Gastrocnemius medialis (tissue), 4 donors: ENCODE measurements at regions not wholly inside any gene's neighbourhood (a gene's known extent, or its start where the extent isn't known, plus 50 kb on each side); places are given as distances from the start of the nearest gene placed in this dataset.

ENCODE experiments used
- ATAC-seq, 2 donors: fragments of 150-250 bp; one replicate each; pipeline ENCODE4 v1.9.1; 2016
- DNase-seq, 2 donors: peaks; one replicate each; pipeline ENCODE4 v3.0.0-alpha.2; 2019
- H3K27ac ChIP-seq, 4 donors: fragments of 200-600 bp; sonication (generic); 1 replicate in 1 of 4; 2 replicates in 3 of 4; pipeline ENCODE4 v1.5.1; 2016 to 2018; ENCODE audit warnings: mild to moderate bottlenecking in 2 of 4, moderate library complexity in 1 of 4
- H3K27me3 ChIP-seq, 3 donors: fragments of 200-600 bp; sonication (generic) in 2 of 3; 1 replicate in 1 of 3; 2 replicates in 2 of 3; pipeline versions ENCODE4 v1.5.1 to v1.6.0; 2016 to 2019; ENCODE audit warnings: mild to moderate bottlenecking in 1 of 3, moderate library complexity in 1 of 3
- H3K36me3 ChIP-seq, 2 donors: fragments of 200-600 bp; sonication (generic) in 1 of 2; one replicate each; pipeline ENCODE4 v1.5.1; 2017 to 2018
- H3K4me1 ChIP-seq, 2 donors: fragments of 200-600 bp; sonication (generic) in 1 of 2; one replicate each; pipeline ENCODE4 v1.5.1; 2016 to 2017; ENCODE audit warnings: mild to moderate bottlenecking in 2 of 2
- H3K4me3 ChIP-seq, 4 donors: fragments of 200-600 bp; sonication (generic) in 3 of 4; 1 replicate in 1 of 4; 2 replicates in 3 of 4; pipeline ENCODE4 v1.5.1; 2016 to 2019; ENCODE audit warnings: mild to moderate bottlenecking in 2 of 4
- H3K9me3 ChIP-seq, 3 donors: fragments of 200-600 bp; sonication (generic) in 2 of 3; 1 replicate in 1 of 3; 2 replicates in 2 of 3; pipeline ENCODE4 v1.5.1; 2016 to 2019
- POLR2A ChIP-seq, 2 donors: fragments of 450-650 bp; IDR thresholded peaks; one replicate each; pipeline ENCODE4 v1.6.1; 2017; ENCODE audit warnings: antibody characterized with exemption in 2 of 2, mild to moderate bottlenecking in 2 of 2, moderate library complexity in 2 of 2
- in situ Hi-C, 4 donors: fragments of 200-750 bp; cut with MboI; loops; one replicate each; pipeline versions ENCODE4 v1.15.0 to v1.8.0; 2017; ENCODE audit warnings: low sequenced_read_pairs in 4 of 4
- intact Hi-C: fragments of 100-400 bp; cut with DNase I; formaldehyde crosslinking; loops from one replicate; pipeline ENCODE4 v1.15.1; 2023; ENCODE audit warnings: low total_unique reads
- TF ChIP-seq, protein P1 (sequence below), 5 experiments: fragments of 450-650 bp in 3 of 5; fragments of 200-600 bp in 2 of 5; sonication (generic) in 2 of 5; IDR thresholded peaks in 4 of 5; conservative IDR thresholded peaks in 1 of 5; 1 replicate in 4 of 5; 2 replicates in 1 of 5; pipeline ENCODE4 v1.5.1; 2016 to 2019; ENCODE audit warnings: antibody characterized with exemption in 5 of 5, mild to moderate bottlenecking in 3 of 5, moderate library complexity in 3 of 5

DNA sequence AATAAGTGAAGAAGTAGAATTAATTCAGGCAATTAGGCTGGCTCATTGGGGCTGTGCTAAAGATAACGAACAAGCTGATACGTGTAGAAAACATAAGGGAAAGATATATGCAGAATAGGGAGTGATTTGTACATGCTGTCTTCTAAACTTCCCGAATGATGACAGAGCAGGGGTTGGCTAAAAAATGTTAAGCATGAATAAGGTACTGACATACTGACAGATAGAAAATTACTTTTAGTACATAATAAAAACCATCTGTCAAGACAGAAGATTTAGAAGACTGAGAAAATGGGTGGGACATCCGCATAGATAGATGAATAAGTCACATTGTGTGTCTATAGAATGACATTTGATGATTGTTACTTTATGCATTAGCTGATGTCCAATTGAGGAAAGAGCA is 158.8 kb upstream of the ZNF804B start:
- H3K9me3 ChIP-seq: no peaks in the 10 kb centered on the region
- H3K4me1 ChIP-seq: no peaks in the 10 kb centered on the region
- intact Hi-C loops: no loop called here
- H3K4me3 ChIP-seq: no peak overlapping the region
- DNase-seq (no peak), ATAC-seq (no peak)
- H3K27me3 ChIP-seq: no peaks in the 10 kb centered on the region
- no peaks in the 10 kb centered on the region for H3K36me3 ChIP-seq
- no peak overlapping the region for H3K27ac ChIP-seq
- TF ChIP-seq, protein P1, sequence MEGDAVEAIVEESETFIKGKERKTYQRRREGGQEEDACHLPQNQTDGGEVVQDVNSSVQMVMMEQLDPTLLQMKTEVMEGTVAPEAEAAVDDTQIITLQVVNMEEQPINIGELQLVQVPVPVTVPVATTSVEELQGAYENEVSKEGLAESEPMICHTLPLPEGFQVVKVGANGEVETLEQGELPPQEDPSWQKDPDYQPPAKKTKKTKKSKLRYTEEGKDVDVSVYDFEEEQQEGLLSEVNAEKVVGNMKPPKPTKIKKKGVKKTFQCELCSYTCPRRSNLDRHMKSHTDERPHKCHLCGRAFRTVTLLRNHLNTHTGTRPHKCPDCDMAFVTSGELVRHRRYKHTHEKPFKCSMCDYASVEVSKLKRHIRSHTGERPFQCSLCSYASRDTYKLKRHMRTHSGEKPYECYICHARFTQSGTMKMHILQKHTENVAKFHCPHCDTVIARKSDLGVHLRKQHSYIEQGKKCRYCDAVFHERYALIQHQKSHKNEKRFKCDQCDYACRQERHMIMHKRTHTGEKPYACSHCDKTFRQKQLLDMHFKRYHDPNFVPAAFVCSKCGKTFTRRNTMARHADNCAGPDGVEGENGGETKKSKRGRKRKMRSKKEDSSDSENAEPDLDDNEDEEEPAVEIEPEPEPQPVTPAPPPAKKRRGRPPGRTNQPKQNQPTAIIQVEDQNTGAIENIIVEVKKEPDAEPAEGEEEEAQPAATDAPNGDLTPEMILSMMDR (IDR thresholded peaks at IDR 0.05 in 4 of 5, conservative IDR thresholded peaks at IDR 0.05 in 1 of 5): no peak
- TF ChIP-seq POLR2A (IDR thresholded peaks at IDR 0.05): no peak
- in situ Hi-C loops: no loop called here

DNA sequence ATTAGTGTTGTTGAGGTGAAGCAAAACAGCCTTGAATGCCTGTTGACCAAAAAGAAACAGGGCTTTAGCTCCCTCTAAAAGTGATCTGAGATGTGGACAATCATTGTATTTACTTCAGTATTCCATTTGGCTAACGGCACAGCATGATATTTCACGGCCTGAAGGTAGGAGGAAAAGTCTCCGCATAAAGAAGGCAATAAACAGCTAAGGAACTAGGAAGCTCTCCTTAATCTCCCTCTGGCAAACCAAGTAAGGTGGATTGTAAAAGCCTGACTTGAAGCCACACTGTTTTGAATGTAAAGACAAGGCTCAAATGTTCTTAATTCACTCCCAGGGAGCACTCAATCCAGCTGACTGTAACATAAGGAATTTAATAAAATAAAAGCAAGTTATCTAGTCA is 160.0 kb upstream of the ZNF804B start:
- DNase-seq: no peak
- no peaks in the 10 kb centered on the region for H3K9me3 ChIP-seq
- in situ Hi-C loops (no loop called here), intact Hi-C loops (no loop called here)
- H3K36me3 ChIP-seq: no peaks in the 10 kb centered on the region
- TF ChIP-seq, protein P1 (IDR thresholded peaks at IDR 0.05 in 4 of 5, conservative IDR thresholded peaks at IDR 0.05 in 1 of 5): no peak
- TF ChIP-seq POLR2A (IDR thresholded peaks at IDR 0.05): no peak
- no peak overlapping the region for H3K27ac ChIP-seq
- no peaks in the 10 kb centered on the region for H3K27me3 ChIP-seq
- no peak for ATAC-seq
- H3K4me1 ChIP-seq: no peaks in the 10 kb centered on the region
- H3K4me3 ChIP-seq: no peak overlapping the region

DNA sequence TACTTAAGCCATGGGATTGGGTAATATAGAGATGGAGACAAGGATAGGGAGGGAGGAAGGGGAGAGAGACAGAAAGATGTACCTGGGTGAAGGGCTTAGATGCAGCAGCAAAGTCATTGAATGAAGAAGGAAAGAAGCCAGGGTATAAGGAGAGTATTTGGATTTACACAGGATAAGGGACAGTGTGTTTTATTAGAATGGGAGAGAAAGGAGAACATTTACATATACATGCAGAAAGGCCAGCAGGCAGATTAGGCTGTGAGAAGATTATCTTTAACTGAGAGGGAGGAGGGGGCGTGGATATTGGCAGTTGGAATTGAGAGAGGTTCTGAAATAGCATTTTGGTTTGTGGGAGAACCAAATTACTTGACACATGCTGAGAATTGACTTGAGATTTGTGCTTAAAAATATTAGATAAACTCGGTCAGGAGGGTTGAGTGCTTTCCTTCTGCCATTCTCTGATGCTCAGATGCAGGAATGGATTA is 161.5 kb upstream of the ZNF804B start:
- TF ChIP-seq POLR2A (IDR thresholded peaks at IDR 0.05): no peak
- TF ChIP-seq, protein P1 (IDR thresholded peaks at IDR 0.05 in 4 of 5, conservative IDR thresholded peaks at IDR 0.05 in 1 of 5): no peak
- in situ Hi-C loops: no loop called here
- H3K27ac ChIP-seq: no peak overlapping the region
- no peaks in the 10 kb centered on the region for H3K9me3 ChIP-seq
- ATAC-seq (no peak), DNase-seq (no peak)
- intact Hi-C loops: no loop called here
- no peaks in the 10 kb centered on the region for H3K36me3 ChIP-seq
- H3K4me1 ChIP-seq: no peaks in the 10 kb centered on the region
- H3K4me3 ChIP-seq: no peak overlapping the region
- H3K27me3 ChIP-seq: no peaks in the 10 kb centered on the region

DNA sequence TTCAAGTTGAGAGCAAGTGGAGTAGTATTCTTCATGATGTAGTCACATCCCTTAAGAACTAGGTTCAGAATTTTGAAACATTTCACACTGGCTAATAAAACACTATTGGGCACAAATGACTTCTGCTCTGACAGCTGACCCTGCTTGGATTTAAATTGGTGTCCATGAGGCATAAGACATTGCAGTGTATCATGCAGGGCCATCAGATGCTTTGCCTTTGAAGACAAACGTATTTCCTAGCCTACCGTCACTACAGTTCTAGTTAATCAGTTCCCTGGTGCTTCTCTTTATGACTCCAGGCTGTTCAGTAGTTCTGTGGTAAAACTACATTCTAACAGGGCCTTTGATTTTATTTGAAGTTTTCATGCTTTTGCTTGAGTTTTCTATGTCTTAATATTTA is 168.5 kb upstream of the ZNF804B start:
- intact Hi-C loops: no loop called here
- H3K4me3 ChIP-seq: no peak overlapping the region

More for the DNA sequence above, 168.5 kb upstream of the ZNF804B start:
- no peak overlapping the region for H3K27ac ChIP-seq
- H3K27me3 ChIP-seq: no peaks in the 10 kb centered on the region
- ATAC-seq (no peak), DNase-seq (no peak)
- no peaks in the 10 kb centered on the region for H3K36me3 ChIP-seq
- TF ChIP-seq POLR2A (IDR thresholded peaks at IDR 0.05): no peak
- TF ChIP-seq, protein P1 (IDR thresholded peaks at IDR 0.05 in 4 of 5, conservative IDR thresholded peaks at IDR 0.05 in 1 of 5): no peak
- H3K9me3 ChIP-seq: no peaks in the 10 kb centered on the region
- H3K4me1 ChIP-seq: no peaks in the 10 kb centered on the region
- in situ Hi-C loops: no loop called here
